Right lobe of liver (tissue), 6 donors: ENCODE measurements at regions not wholly inside any gene's neighbourhood (a gene's known extent, or its start where the extent isn't known, plus 50 kb on each side); places are given as distances from the start of the nearest gene placed in this dataset.

Experiments used
- ATAC-seq, 4 donors: fragments of 200-7000 bp; cut with Tn5 transposase; one replicate each; pipeline ENCODE4 v1.9.1; 2020; ENCODE audit warnings: mild to moderate bottlenecking in 4 of 4, moderate library complexity in 4 of 4
- DNase-seq, 3 donors: peaks; one replicate each; pipeline ENCODE4 v3.0.0-alpha.2; 2020
- H3K27ac ChIP-seq, 3 donors: fragments of 200-600 bp; one replicate each; pipeline ENCODE4 v1.8.0; 2022
- H3K27me3 ChIP-seq, 2 donors: fragments of 200-600 bp; one replicate each; pipeline ENCODE4 v1.8.0; 2022
- H3K36me3 ChIP-seq, 4 donors: fragments of 200-600 bp; sonication (generic) in 1 of 4; one replicate each; pipeline versions ENCODE4 v1.5.1 to v1.8.0; 2017 to 2022; ENCODE audit warnings: control low read depth in 1 of 4
- H3K4me1 ChIP-seq, 4 donors: fragments of 200-600 bp; sonication (generic) in 1 of 4; one replicate each; pipeline versions ENCODE4 v1.5.1 to v1.8.0; 2017 to 2022; ENCODE audit warnings: control low read depth in 1 of 4
- H3K4me3 ChIP-seq, 3 donors: fragments of 200-600 bp; one replicate each; pipeline ENCODE4 v1.8.0; 2022
- H3K9me3 ChIP-seq, 4 donors: fragments of 200-600 bp; sonication (generic) in 1 of 4; one replicate each; pipeline versions ENCODE4 v1.5.1 to v1.8.0; 2017 to 2022; ENCODE audit warnings: control low read depth in 1 of 4
- CTCF ChIP-seq, 4 donors: fragments of 200-600 bp in 3 of 4; fragments of 450-650 bp in 1 of 4; IDR thresholded peaks; one replicate each; pipeline versions ENCODE4 v1.5.1 to v1.8.0; 2016 to 2022; ENCODE audit warnings: antibody characterized with exemption in 4 of 4, mild to moderate bottlenecking in 2 of 4
- POLR2A ChIP-seq: fragments of 450-650 bp; IDR thresholded peaks from one replicate; pipeline ENCODE4 v1.6.1; 2017; ENCODE audit warnings: antibody characterized with exemption, mild to moderate bottlenecking
- WGBS: methylation state at CpG from one replicate; pipeline ENCODE4 v1.1.6; 2018; ENCODE audit warnings: low coverage, low lambda C conversion rate; ENCODE audit not compliant: insufficient coverage; ENCODE audit errors: missing lambda C conversion rate; 5-methylcytosine and 5-hydroxymethylcytosine counted together
- intact Hi-C, 2 donors: fragments of 100-400 bp; cut with DNase I; formaldehyde crosslinking; loops; one replicate each; pipeline versions ENCODE4 v1.11.2 to v1.14.1; 2022
- donor health status: DM: no; HTN: yes; CAD: no.
- donor health status: DM: no; HTN: no; CAD: no.
- donor health status: DM: no; HTN: no; CAD: no.
- donor health status: DM: no; HTN: yes; CAD: no.
- donor health status: DM: no; HTN: yes; CAD: no.

GRCh38 chr12:89947437-89948270, 239.0 kb upstream of the ATP2B1 start:
- ATAC-seq (peak; percentile 10 to 77 (median 42)), DNase-seq (no peak)
- no peak overlapping the region for H3K4me3 ChIP-seq
- intact Hi-C loops, result no loop called here
- H3K27me3 ChIP-seq, result no peaks in the 10 kb centered on the region
- TF ChIP-seq CTCF (IDR thresholded peaks at IDR 0.05) (no peak), POLR2A (no peak)
- no peak overlapping the region for H3K27ac ChIP-seq
- no peaks in the 10 kb centered on the region for H3K9me3 ChIP-seq
- 26% methylated on average over 5 of the region's 5 CpGs for WGBS
- no peaks in the 10 kb centered on the region for H3K4me1 ChIP-seq
- H3K36me3 ChIP-seq, result no peaks in the 10 kb centered on the region

- no peaks in the 10 kb centered on the region for H3K27me3 ChIP-seq
- intact Hi-C loops, result no loop called here
- H3K9me3 ChIP-seq, result no peaks in the 10 kb centered on the region
- H3K4me1 ChIP-seq, result no peaks in the 10 kb centered on the region
- ATAC-seq (no peak), DNase-seq (no peak)
- TF ChIP-seq CTCF (IDR thresholded peaks at IDR 0.05) (no peak), POLR2A (no peak)
- WGBS, result 59% methylated on average over 6 of the region's 6 CpGs
- no peak overlapping the region for H3K4me3 ChIP-seq
- H3K27ac ChIP-seq, result no peak overlapping the region
- H3K36me3 ChIP-seq, result no peaks in the 10 kb centered on the region
Measured at GRCh38 chr12:89946518-89947135, 238.0 kb upstream of the ATP2B1 start.

GRCh38 chr12:89945123-89945522, 236.5 kb upstream of the ATP2B1 start:
- ATAC-seq (no peak), DNase-seq (no peak)
- no peak overlapping the region for H3K27ac ChIP-seq
- intact Hi-C loops, result no loop called here
- no peak for TF ChIP-seq CTCF (IDR thresholded peaks at IDR 0.05)
- TF ChIP-seq POLR2A, result no peak
- H3K4me1 ChIP-seq, result no peaks in the 10 kb centered on the region
- H3K36me3 ChIP-seq, result no peaks in the 10 kb centered on the region
- H3K27me3 ChIP-seq, result no peaks in the 10 kb centered on the region
- H3K4me3 ChIP-seq, result no peak overlapping the region
- no peaks in the 10 kb centered on the region for H3K9me3 ChIP-seq

- TF ChIP-seq CTCF (IDR thresholded peaks at IDR 0.05), result no peak
- TF ChIP-seq POLR2A, result no peak
- intact Hi-C loops, result no loop called here
- Histone ChIP-seq H3K27me3 (no peaks in the 10 kb centered on the region), H3K4me3 (no peak overlapping the region), H3K4me1 (no peaks in the 10 kb centered on the region), H3K36me3 (no peaks in the 10 kb centered on the region), H3K27ac (no peak overlapping the region), H3K9me3 (no peaks in the 10 kb centered on the region)
- no peak for ATAC-seq
- no peak for DNase-seq
Measured at GRCh38 chr12:89943463-89943862, 234.8 kb upstream of the ATP2B1 start.
